ENCODE measurements at regions not wholly inside any gene's neighbourhood (a gene's known extent, or its start where the extent isn't known, plus 50 kb on each side); places are given as distances from the start of the nearest gene placed in this dataset.

DNA sequence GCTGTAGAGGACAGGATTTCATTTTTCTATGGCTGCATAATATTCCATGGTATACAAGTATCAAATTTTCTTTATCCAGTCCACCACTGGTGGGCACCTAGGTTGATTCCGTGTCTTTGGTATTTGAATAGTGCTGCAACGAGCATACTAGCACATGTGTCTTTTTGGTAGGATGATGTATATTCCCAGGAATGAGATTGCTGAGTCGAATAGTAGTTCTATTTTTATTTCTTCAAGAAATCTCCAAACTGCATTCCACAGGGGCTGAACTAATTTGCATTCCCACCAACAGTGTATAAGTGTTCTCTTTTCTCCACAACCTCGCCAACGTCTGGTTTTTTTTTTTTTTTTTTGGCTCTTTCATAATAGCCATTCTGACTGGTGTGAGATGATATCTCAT lies 550.0 kb downstream of the REEP3 start:
- Mint-ChIP-seq H3K36me3 (ENCODE audit: low read depth) (no peaks in the 10 kb centered on the region), H3K27ac (no peak overlapping the region), H3K4me3 (no peak overlapping the region), H3K4me1 (peaks cover 5% of the 10 kb centered on the region), H3K9me3 (no peaks in the 10 kb centered on the region), H3K27me3 (ENCODE audit: insufficient read depth) (peaks cover 3% of the 10 kb centered on the region)
- Histone ChIP-seq H3K9me3 (ENCODE audit: control insufficient read depth, low read length) (no peaks in the 10 kb centered on the region), H3K36me3 (ENCODE audit: control insufficient read depth, insufficient read depth, low read length) (no peaks in the 10 kb centered on the region), H3K27ac (ENCODE audit: low read depth, low read length) (no peak overlapping the region), H3K4me3 (ENCODE audit: low read length) (no peak overlapping the region), H3K9ac (ENCODE audit: extremely low read depth, low read length, poor library complexity, severe bottlenecking) (no peak overlapping the region), H3K27me3 (ENCODE audit: control insufficient read depth, insufficient read depth, low read length, poor library complexity, severe bottlenecking) (no peaks in the 10 kb centered on the region), H3K4me1 (ENCODE audit: control insufficient read depth, insufficient read depth, low read length) (no peaks in the 10 kb centered on the region)
- DNase-seq: no peak
- TF ChIP-seq CTCF (conservative IDR thresholded peaks at IDR 0.05): no peak
- WGBS, 2 experiments (ENCODE audit: insufficient coverage in 1 of 2, insufficient read length in 1 of 2): 92% methylated on average over 5 of the region's 5 CpGs; no CpG with 5 or more reads in 1 of the 2 experiments

GRCh38 chr10:64075604-64076003 lies 554.4 kb downstream of the REEP3 start:
- TF ChIP-seq CTCF (conservative IDR thresholded peaks at IDR 0.05): no peak
- no peaks in the 10 kb centered on the region for H3K36me3 ChIP-seq (ENCODE audit: control insufficient read depth, insufficient read depth, low read length)
- Mint-ChIP-seq H3K27ac (no peak overlapping the region), H3K4me1 (no peaks in the 10 kb centered on the region), H3K36me3 (ENCODE audit: low read depth) (no peaks in the 10 kb centered on the region), H3K27me3 (ENCODE audit: insufficient read depth) (peaks cover 18% of the 10 kb centered on the region), H3K4me3 (no peak overlapping the region), H3K9me3 (no peaks in the 10 kb centered on the region)
- no peak overlapping the region for H3K4me3 ChIP-seq (ENCODE audit: low read length)
- no peak overlapping the region for H3K9ac ChIP-seq (ENCODE audit: extremely low read depth, low read length, poor library complexity, severe bottlenecking)
- H3K27ac ChIP-seq (ENCODE audit: low read depth, low read length): no peak overlapping the region
- H3K27me3 ChIP-seq (ENCODE audit: control insufficient read depth, insufficient read depth, low read length, poor library complexity, severe bottlenecking): no peaks in the 10 kb centered on the region
- no peaks in the 10 kb centered on the region for H3K4me1 ChIP-seq (ENCODE audit: control insufficient read depth, insufficient read depth, low read length)
- DNase-seq: no peak
- H3K9me3 ChIP-seq (ENCODE audit: control insufficient read depth, low read length): no peaks in the 10 kb centered on the region
- 97 to 100% methylated on average over 2 of the region's 2 CpGs for WGBS, 2 experiments (ENCODE audit: insufficient coverage in 1 of 2, insufficient read length in 1 of 2)

GRCh38 chr10:64076322-64076940 lies 555.2 kb downstream of the REEP3 start:
- no peak overlapping the region for H3K4me3 Mint-ChIP-seq
- Histone ChIP-seq H3K4me3 (ENCODE audit: low read length) (no peak overlapping the region), H3K4me1 (ENCODE audit: control insufficient read depth, insufficient read depth, low read length) (no peaks in the 10 kb centered on the region), H3K27ac (ENCODE audit: low read depth, low read length) (no peak overlapping the region), H3K36me3 (ENCODE audit: control insufficient read depth, insufficient read depth, low read length) (no peaks in the 10 kb centered on the region), H3K9ac (ENCODE audit: extremely low read depth, low read length, poor library complexity, severe bottlenecking) (no peak overlapping the region), H3K27me3 (ENCODE audit: control insufficient read depth, insufficient read depth, low read length, poor library complexity, severe bottlenecking) (no peaks in the 10 kb centered on the region), H3K9me3 (ENCODE audit: control insufficient read depth, low read length) (no peaks in the 10 kb centered on the region)
- H3K27me3 Mint-ChIP-seq (ENCODE audit: insufficient read depth): peaks cover 24% of the 10 kb centered on the region
- 73 to 80% methylated on average over 6 to 7 of the region's 7 CpGs for WGBS, 2 experiments (ENCODE audit: insufficient coverage in 1 of 2, insufficient read length in 1 of 2)
- DNase-seq: no peak
- H3K9me3 Mint-ChIP-seq: no peaks in the 10 kb centered on the region
- no peaks in the 10 kb centered on the region for H3K4me1 Mint-ChIP-seq
- no peaks in the 10 kb centered on the region for H3K36me3 Mint-ChIP-seq (ENCODE audit: low read depth)
- no peak overlapping the region for H3K27ac Mint-ChIP-seq
- peak; percentile 53 for TF ChIP-seq CTCF (conservative IDR thresholded peaks at IDR 0.05)
